DOHH2 (cell line): ENCODE measurements at regions not wholly inside any gene's neighbourhood (a gene's known extent, or its start where the extent isn't known, plus 50 kb on each side); places are given as distances from the start of the nearest gene placed in this dataset.

Experiments used
- H3F3A ChIP-seq: fragments of 200-600 bp; sonication (generic), shearing (Covaris generic); 2 replicates; pipeline ENCODE4 v1.6.0; 2016; ENCODE audit warnings: antibody characterized with exemption, mild to moderate bottlenecking; ENCODE audit not compliant: control insufficient read depth, insufficient read depth
- H3K27ac ChIP-seq: fragments of 200-600 bp; sonication (generic); 2 replicates; pipeline ENCODE4 v1.5.1; 2014; ENCODE audit warnings: low read depth, mild to moderate bottlenecking, low read length, moderate library complexity
- H3K27me3 ChIP-seq: fragments of 200-600 bp; sonication (generic); 2 replicates; pipeline ENCODE4 v1.6.1; 2014; ENCODE audit warnings: mild to moderate bottlenecking, low read length, mixed read lengths; ENCODE audit not compliant: control insufficient read depth
- H3K36me3 ChIP-seq: fragments of 200-600 bp; sonication (generic); 2 replicates; pipeline ENCODE4 v1.6.1; 2014; ENCODE audit warnings: mild to moderate bottlenecking, low read length, moderate library complexity, mixed read lengths; ENCODE audit not compliant: control insufficient read depth
- H3K4me1 ChIP-seq: fragments of 200-600 bp; sonication (generic); 2 replicates; pipeline ENCODE4 v1.6.1; 2014; ENCODE audit warnings: mild to moderate bottlenecking, low read length, mixed read lengths; ENCODE audit not compliant: control insufficient read depth
- H3K4me2 ChIP-seq: fragments of 200-600 bp; sonication (generic); 2 replicates; pipeline ENCODE4 v1.6.0; 2014; ENCODE audit warnings: mild to moderate bottlenecking, low read length, moderate library complexity
- H3K4me3 ChIP-seq: fragments of 200-600 bp; sonication (generic); 2 replicates; pipeline ENCODE4 v1.5.1; 2014; ENCODE audit warnings: mild to moderate bottlenecking, low read length, mixed read lengths
- H3K79me2 ChIP-seq: fragments of 200-600 bp; sonication (generic); 2 replicates; pipeline ENCODE4 v1.6.1; 2014; ENCODE audit warnings: mild to moderate bottlenecking, low read length, mixed read lengths; ENCODE audit not compliant: control insufficient read depth
- H3K9me2 ChIP-seq: fragments of 200-600 bp; sonication (generic); replicated peaks from 2 replicates; pipeline ENCODE4 v1.6.1; 2014; ENCODE audit warnings: mild to moderate bottlenecking, low read length, mixed read lengths; ENCODE audit not compliant: control insufficient read depth
- H3K9me3 ChIP-seq: fragments of 200-600 bp; sonication (generic); 2 replicates; pipeline ENCODE4 v1.6.1; 2014; ENCODE audit warnings: antibody characterized with exemption, low read length, mixed read lengths; ENCODE audit not compliant: control insufficient read depth, insufficient read depth
- H4K20me1 ChIP-seq: fragments of 200-600 bp; sonication (generic); 2 replicates; pipeline ENCODE4 v1.6.0; 2014; ENCODE audit warnings: low read depth, mild to moderate bottlenecking, antibody characterized with exemption, low read length, moderate library complexity; ENCODE audit not compliant: control insufficient read depth, insufficient read depth
- EZH2phosphoT487 ChIP-seq: fragments of 200-600 bp; sonication (generic); IDR thresholded peaks from 2 replicates; pipeline ENCODE4 v1.6.1; 2017; ENCODE audit warnings: borderline replicate concordance, mild to moderate bottlenecking, antibody characterized with exemption, low read length, moderate library complexity, mixed read lengths
- TF ChIP-seq, protein P1 (sequence below): fragments of 200-600 bp; sonication (generic); IDR thresholded peaks from one replicate; pipeline ENCODE4 v1.5.1; 2014; ENCODE audit warnings: antibody characterized with exemption, mild to moderate bottlenecking, low read depth, low read length; ENCODE audit not compliant: poor library complexity, severe bottlenecking

DNA sequence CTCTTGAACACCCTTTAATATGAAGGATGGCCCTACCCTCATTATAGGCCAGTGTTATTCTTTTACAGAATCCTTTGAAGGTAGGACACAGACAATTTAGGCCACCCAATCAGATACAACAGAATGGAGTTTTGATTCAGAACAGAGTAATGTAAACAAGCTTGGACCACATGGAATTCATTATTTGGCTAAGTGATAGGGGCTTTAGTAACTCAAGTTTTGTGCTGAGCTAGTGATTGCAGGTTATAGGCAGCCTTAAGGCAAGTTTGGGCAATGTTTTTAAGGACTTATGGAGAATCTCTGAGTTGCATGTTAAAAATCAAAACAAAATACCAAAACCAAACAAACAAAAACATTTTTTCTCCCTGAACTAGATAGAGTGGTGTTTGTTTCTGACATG is 312.1 kb upstream of the ROBO1 start:
- Histone ChIP-seq H3K79me2 (no peaks in the 10 kb centered on the region), H3K9me2 (no peaks in the 10 kb centered on the region), H3K36me3 (no peaks in the 10 kb centered on the region), H3K9me3 (no peaks in the 10 kb centered on the region), H3K4me1 (no peaks in the 10 kb centered on the region), H4K20me1 (no peaks in the 10 kb centered on the region), H3F3A (no peaks in the 10 kb centered on the region), H3K4me2 (no peak overlapping the region), H3K27ac (no peak overlapping the region), H3K27me3 (no peaks in the 10 kb centered on the region), H3K4me3 (no peak overlapping the region)
- TF ChIP-seq, protein P1, sequence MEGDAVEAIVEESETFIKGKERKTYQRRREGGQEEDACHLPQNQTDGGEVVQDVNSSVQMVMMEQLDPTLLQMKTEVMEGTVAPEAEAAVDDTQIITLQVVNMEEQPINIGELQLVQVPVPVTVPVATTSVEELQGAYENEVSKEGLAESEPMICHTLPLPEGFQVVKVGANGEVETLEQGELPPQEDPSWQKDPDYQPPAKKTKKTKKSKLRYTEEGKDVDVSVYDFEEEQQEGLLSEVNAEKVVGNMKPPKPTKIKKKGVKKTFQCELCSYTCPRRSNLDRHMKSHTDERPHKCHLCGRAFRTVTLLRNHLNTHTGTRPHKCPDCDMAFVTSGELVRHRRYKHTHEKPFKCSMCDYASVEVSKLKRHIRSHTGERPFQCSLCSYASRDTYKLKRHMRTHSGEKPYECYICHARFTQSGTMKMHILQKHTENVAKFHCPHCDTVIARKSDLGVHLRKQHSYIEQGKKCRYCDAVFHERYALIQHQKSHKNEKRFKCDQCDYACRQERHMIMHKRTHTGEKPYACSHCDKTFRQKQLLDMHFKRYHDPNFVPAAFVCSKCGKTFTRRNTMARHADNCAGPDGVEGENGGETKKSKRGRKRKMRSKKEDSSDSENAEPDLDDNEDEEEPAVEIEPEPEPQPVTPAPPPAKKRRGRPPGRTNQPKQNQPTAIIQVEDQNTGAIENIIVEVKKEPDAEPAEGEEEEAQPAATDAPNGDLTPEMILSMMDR: no peak
- no peak for TF ChIP-seq EZH2phosphoT487

DNA sequence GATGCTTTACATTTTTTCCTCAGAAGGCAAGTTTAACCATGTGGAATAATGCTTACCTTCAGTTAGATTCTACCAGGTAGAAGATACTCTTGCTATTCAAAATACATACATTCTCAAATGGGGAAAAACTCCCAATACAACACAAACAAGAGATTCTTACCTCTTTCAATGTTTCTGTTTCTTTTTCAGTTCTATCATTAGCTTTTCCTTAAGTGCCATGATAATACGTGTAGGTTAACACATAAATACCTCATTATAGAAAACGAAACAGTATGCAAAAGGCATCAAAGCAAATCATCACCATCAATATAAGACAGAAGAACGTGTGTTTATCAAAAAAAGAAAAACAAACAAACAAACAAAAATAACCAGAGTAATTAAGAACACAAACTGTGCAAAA is 300.7 kb upstream of the ROBO1 start:
- Histone ChIP-seq H3K9me2 (no peaks in the 10 kb centered on the region), H3F3A (no peaks in the 10 kb centered on the region), H3K4me3 (no peak overlapping the region), H3K4me2 (no peak overlapping the region), H3K27ac (no peak overlapping the region), H3K27me3 (no peaks in the 10 kb centered on the region), H3K36me3 (no peaks in the 10 kb centered on the region), H3K9me3 (no peaks in the 10 kb centered on the region; the same call in 1 of the 2 replicates), H3K4me1 (no peaks in the 10 kb centered on the region), H4K20me1 (no peaks in the 10 kb centered on the region), H3K79me2 (no peaks in the 10 kb centered on the region)
- TF ChIP-seq, protein P1: no peak
- no peak for TF ChIP-seq EZH2phosphoT487

DNA sequence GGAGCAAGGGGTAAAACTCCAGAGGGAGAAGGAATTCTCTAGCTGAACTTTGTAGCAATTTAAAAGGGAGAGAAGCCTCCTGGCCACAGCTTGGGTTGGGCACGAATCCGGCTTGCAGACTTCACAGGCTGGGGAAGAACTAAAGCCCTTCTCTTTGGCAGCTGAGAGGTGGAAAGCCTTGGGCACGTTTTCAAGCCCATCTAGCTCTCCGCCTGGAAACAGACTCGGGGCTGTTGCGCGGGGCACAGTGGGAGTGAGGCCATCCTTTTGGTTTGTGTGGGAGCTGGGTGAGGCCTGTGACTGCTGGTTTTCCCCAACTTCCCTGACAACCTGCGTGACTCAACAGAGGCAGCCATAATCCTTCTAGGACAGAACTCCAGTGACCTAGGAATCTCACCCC is 295.7 kb upstream of the ROBO1 start:
- Histone ChIP-seq H3K9me3 (no peaks in the 10 kb centered on the region; the same call in 1 of the 2 replicates), H3K4me1 (no peaks in the 10 kb centered on the region), H3K4me3 (no peak overlapping the region), H3F3A (no peaks in the 10 kb centered on the region), H3K27ac (no peak overlapping the region), H3K79me2 (no peaks in the 10 kb centered on the region), H3K9me2 (no peaks in the 10 kb centered on the region), H3K27me3 (no peaks in the 10 kb centered on the region), H3K36me3 (no peaks in the 10 kb centered on the region), H4K20me1 (no peaks in the 10 kb centered on the region), H3K4me2 (no peak overlapping the region)
- no peak for TF ChIP-seq EZH2phosphoT487
- TF ChIP-seq, protein P1: no peak

DNA sequence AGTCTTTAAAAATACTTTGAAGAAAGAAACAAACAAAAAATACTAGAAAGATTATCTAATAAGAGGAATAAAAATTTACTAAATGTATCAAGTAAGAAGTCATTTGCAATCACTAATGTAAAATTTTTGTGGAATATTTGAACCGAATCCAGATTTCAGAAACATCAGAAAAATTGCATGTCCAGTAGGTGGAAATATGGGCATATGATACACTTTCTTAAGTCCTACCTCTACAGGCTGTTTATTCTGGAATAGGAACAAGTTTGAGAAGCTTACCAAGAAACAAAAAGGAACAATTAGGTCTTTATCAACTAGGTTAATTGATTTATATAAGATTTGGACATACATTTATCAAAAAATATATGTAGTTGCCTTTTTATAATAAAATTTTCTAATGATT is 292.9 kb upstream of the ROBO1 start:
- Histone ChIP-seq H3K9me3 (no peaks in the 10 kb centered on the region; the same call in 1 of the 2 replicates), H3K4me3 (no peak overlapping the region), H3K27ac (no peak overlapping the region), H3K36me3 (no peaks in the 10 kb centered on the region), H3K27me3 (no peaks in the 10 kb centered on the region), H3K79me2 (no peaks in the 10 kb centered on the region), H3K4me2 (no peak overlapping the region), H3K4me1 (no peaks in the 10 kb centered on the region), H4K20me1 (no peaks in the 10 kb centered on the region), H3K9me2 (no peaks in the 10 kb centered on the region), H3F3A (no peaks in the 10 kb centered on the region)
- TF ChIP-seq, protein P1: no peak
- no peak for TF ChIP-seq EZH2phosphoT487
